ENCODE measurements at regions not wholly inside any gene's neighbourhood (a gene's known extent, or its start where the extent isn't known, plus 50 kb on each side); places are given as distances from the start of the nearest gene placed in this dataset.

- no peak overlapping the region for H3K4me2 ChIP-seq
- H2AFZ ChIP-seq (ENCODE audit: low read depth), result no peak overlapping the region
- no peak overlapping the region for H3K9ac ChIP-seq
- no peaks in the 10 kb centered on the region for H3K4me1 ChIP-seq (ENCODE audit: control insufficient read depth in 1 of 2, insufficient read depth in 2 of 2, low read depth in 1 of 2, low read length in 1 of 2)
- H3K9me2 ChIP-seq, result no peaks in the 10 kb centered on the region
- no peaks in the 10 kb centered on the region for H3F3A ChIP-seq (replicated peaks; ENCODE audit: insufficient read depth)
- ChIA-PET POLR2A (no interaction called here), CTCF (no interaction called here)
- H4K20me1 ChIP-seq (ENCODE audit: insufficient read depth), result no peaks in the 10 kb centered on the region
- no peaks in the 10 kb centered on the region for H3K27me3 ChIP-seq (ENCODE audit: insufficient read depth)
- no peak for TF ChIP-seq TCF12 (IDR thresholded peaks at IDR 0.05)
- TF ChIP-seq ZBTB33 (IDR thresholded peaks at IDR 0.05; ENCODE audit: borderline replicate concordance, low read depth), result no peak
- H3K27ac ChIP-seq (ENCODE audit: low read depth in 2 of 2, low read length in 1 of 2), result no peak overlapping the region
- H3K79me2 ChIP-seq (ENCODE audit: insufficient read depth), result no peaks in the 10 kb centered on the region
- no peak for DNase-seq
- H3K4me3 ChIP-seq (ENCODE audit: low read depth in 2 of 2, low read length in 1 of 2), result no peak overlapping the region
- no peaks in the 10 kb centered on the region for H3K9me3 ChIP-seq
- H3K36me3 ChIP-seq (replicated peaks in 1 of 2; ENCODE audit: control insufficient read depth in 1 of 2, insufficient read depth in 2 of 2, low read length in 1 of 2), result no peaks in the 10 kb centered on the region
Observed at GRCh38 chrX:89021964-89022363, 274.9 kb downstream of the CPXCR1 start.

- no peak for TF ChIP-seq TAF1 (IDR thresholded peaks at IDR 0.05; ENCODE audit: borderline replicate concordance, low read depth, low read length)
- no peak for TF ChIP-seq GABPA (IDR thresholded peaks at IDR 0.05; ENCODE audit: low read depth)
- no peak for TF ChIP-seq GATA2 (CRISPR knock-in tag; IDR thresholded peaks at IDR 0.05)
- TF ChIP-seq POLR2AphosphoS5 (IDR thresholded peaks at IDR 0.05; ENCODE audit: low read depth, low read length), result no peak
- H2AFZ ChIP-seq (ENCODE audit: low read depth), result no peak overlapping the region
- CTCF ChIA-PET, result no interaction called here
- H3K4me3 ChIP-seq (ENCODE audit: low read depth in 2 of 2, low read length in 1 of 2), result no peak overlapping the region
- 0% methylated on average over 1 of the region's 1 CpG for WGBS (ENCODE audit: low lambda C conversion rate)
- no peaks in the 10 kb centered on the region for H4K20me1 ChIP-seq (ENCODE audit: insufficient read depth)
- no peaks in the 10 kb centered on the region for H3K4me1 ChIP-seq (ENCODE audit: control insufficient read depth in 1 of 2, insufficient read depth in 2 of 2, low read depth in 1 of 2, low read length in 1 of 2)
- no peaks in the 10 kb centered on the region for H3K9me2 ChIP-seq
- H3K27ac ChIP-seq (ENCODE audit: low read depth in 2 of 2, low read length in 1 of 2), result no peak overlapping the region
- no peaks in the 10 kb centered on the region for H3K27me3 ChIP-seq (ENCODE audit: insufficient read depth)
- POLR2A ChIA-PET, result no interaction called here
- H3K9ac ChIP-seq, result no peak overlapping the region
- no peaks in the 10 kb centered on the region for H3K36me3 ChIP-seq (replicated peaks in 1 of 2; ENCODE audit: control insufficient read depth in 1 of 2, insufficient read depth in 2 of 2, low read length in 1 of 2)
- no peak overlapping the region for H3K4me2 ChIP-seq
- no peak for DNase-seq
- no peaks in the 10 kb centered on the region for H3F3A ChIP-seq (replicated peaks; ENCODE audit: insufficient read depth)
- H3K79me2 ChIP-seq (ENCODE audit: insufficient read depth), result no peaks in the 10 kb centered on the region
- no peaks in the 10 kb centered on the region for H3K9me3 ChIP-seq
Observed at GRCh38 chrX:89033723-89034122, 286.7 kb downstream of the CPXCR1 start.

- Histone ChIP-seq H3K27me3 (ENCODE audit: insufficient read depth) (no peaks in the 10 kb centered on the region), H3F3A (replicated peaks; ENCODE audit: insufficient read depth) (no peaks in the 10 kb centered on the region), H3K4me2 (no peak overlapping the region), H3K4me1 (ENCODE audit: control insufficient read depth in 1 of 2, insufficient read depth in 2 of 2, low read depth in 1 of 2, low read length in 1 of 2) (no peaks in the 10 kb centered on the region), H3K4me3 (ENCODE audit: low read depth in 2 of 2, low read length in 1 of 2) (no peak overlapping the region), H3K9ac (no peak overlapping the region), H3K9me2 (no peaks in the 10 kb centered on the region), H3K79me2 (ENCODE audit: insufficient read depth) (no peaks in the 10 kb centered on the region), H3K27ac (ENCODE audit: low read depth in 2 of 2, low read length in 1 of 2) (no peak overlapping the region), H2AFZ (ENCODE audit: low read depth) (no peak overlapping the region), H4K20me1 (ENCODE audit: insufficient read depth) (no peaks in the 10 kb centered on the region), H3K36me3 (replicated peaks in 1 of 2; ENCODE audit: control insufficient read depth in 1 of 2, insufficient read depth in 2 of 2, low read length in 1 of 2) (no peaks in the 10 kb centered on the region), H3K9me3 (no peaks in the 10 kb centered on the region)
- WGBS (ENCODE audit: low lambda C conversion rate), result 0% methylated on average over 1 of the region's 1 CpG
- CTCF ChIA-PET, result no interaction called here
- DNase-seq, result no peak
- POLR2A ChIA-PET, result no interaction called here
- TF ChIP-seq FOXJ3 (CRISPR knock-in tag; IDR thresholded peaks at IDR 0.05), result no peak
- no peak for TF ChIP-seq CHD2 (IDR thresholded peaks at IDR 0.05; ENCODE audit: low read length, partially characterized antibody)
- no peak for TF ChIP-seq RXRA (IDR thresholded peaks at IDR 0.05; ENCODE audit: borderline replicate concordance, low read depth)
- TF ChIP-seq TCF12 (IDR thresholded peaks at IDR 0.05), result no peak
- TF ChIP-seq POLR2AphosphoS5 (IDR thresholded peaks at IDR 0.05; ENCODE audit: low read depth, low read length), result no peak
- TF ChIP-seq RCOR1 (IDR thresholded peaks at IDR 0.05; ENCODE audit: low read length), result no peak
- no peak for TF ChIP-seq GABPA (IDR thresholded peaks at IDR 0.05; ENCODE audit: low read depth)
- TF ChIP-seq FOSL2 (IDR thresholded peaks at IDR 0.05; ENCODE audit: borderline replicate concordance, low read depth), result no peak
- no peak for TF ChIP-seq MAX (IDR thresholded peaks at IDR 0.05; ENCODE audit: low read depth)
- no peak for TF ChIP-seq GATA2 (CRISPR knock-in tag; IDR thresholded peaks at IDR 0.05)
- TF ChIP-seq SIN3A (IDR thresholded peaks at IDR 0.05; ENCODE audit: borderline replicate concordance, low read depth, low read length), result no peak
- TF ChIP-seq ELF1 (IDR thresholded peaks at IDR 0.05), result no peak
- no peak for TF ChIP-seq EP300 (IDR thresholded peaks at IDR 0.05; ENCODE audit: borderline replicate concordance in 1 of 2, low read depth in 1 of 2, low read length in 1 of 2)
- TF ChIP-seq USF1 (IDR thresholded peaks at IDR 0.05; ENCODE audit: borderline replicate concordance, low read depth), result no peak
- no peak for TF ChIP-seq USF2 (IDR thresholded peaks at IDR 0.05; ENCODE audit: borderline replicate concordance, low read depth, low read length)
Observed at GRCh38 chrX:89034679-89035078, 287.7 kb downstream of the CPXCR1 start.

All from SK-N-SH (cell line).